ENCODE measurements at regions not wholly inside any gene's neighbourhood (a gene's known extent, or its start where the extent isn't known, plus 50 kb on each side); places are given as distances from the start of the nearest gene placed in this dataset.

DNA sequence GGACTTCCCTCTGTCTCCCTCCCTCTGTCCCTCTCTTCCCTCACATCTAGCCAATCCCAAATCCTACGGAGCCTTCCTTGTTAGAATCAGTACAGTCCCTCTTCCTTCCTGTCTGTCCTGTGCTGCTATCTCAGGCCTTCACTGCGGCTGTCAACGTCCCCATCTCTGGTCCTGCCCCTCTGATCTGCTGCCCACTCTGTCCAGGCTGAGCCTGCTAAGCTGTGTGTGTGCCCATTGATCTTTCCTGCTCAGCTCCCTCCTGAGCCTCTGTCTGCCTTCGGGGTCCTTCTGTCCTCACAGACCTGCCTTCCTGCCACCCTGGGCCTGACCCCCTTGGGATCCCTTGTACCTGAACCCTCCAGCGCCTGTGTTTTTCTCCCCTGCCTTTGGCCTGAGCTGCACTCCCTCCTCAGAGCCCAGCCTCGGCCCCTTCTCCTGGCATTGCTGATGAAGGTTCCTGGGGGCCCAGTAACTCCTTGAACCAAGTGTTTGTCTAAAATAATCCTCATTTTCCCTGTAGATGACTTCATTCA is 182.1 kb upstream of the SHH start:
- H3K27me3 ChIP-seq (ENCODE audit: control insufficient read depth, insufficient read depth, low read length): no peaks in the 10 kb centered on the region
- DNase-seq (ENCODE audit: low read depth in 2 of 2): no peak
- TF ChIP-seq, protein P1, sequence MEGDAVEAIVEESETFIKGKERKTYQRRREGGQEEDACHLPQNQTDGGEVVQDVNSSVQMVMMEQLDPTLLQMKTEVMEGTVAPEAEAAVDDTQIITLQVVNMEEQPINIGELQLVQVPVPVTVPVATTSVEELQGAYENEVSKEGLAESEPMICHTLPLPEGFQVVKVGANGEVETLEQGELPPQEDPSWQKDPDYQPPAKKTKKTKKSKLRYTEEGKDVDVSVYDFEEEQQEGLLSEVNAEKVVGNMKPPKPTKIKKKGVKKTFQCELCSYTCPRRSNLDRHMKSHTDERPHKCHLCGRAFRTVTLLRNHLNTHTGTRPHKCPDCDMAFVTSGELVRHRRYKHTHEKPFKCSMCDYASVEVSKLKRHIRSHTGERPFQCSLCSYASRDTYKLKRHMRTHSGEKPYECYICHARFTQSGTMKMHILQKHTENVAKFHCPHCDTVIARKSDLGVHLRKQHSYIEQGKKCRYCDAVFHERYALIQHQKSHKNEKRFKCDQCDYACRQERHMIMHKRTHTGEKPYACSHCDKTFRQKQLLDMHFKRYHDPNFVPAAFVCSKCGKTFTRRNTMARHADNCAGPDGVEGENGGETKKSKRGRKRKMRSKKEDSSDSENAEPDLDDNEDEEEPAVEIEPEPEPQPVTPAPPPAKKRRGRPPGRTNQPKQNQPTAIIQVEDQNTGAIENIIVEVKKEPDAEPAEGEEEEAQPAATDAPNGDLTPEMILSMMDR (conservative IDR thresholded peaks at IDR 0.05 in 1 of 2, IDR thresholded peaks at IDR 0.05 in 1 of 2; ENCODE audit: low read depth in 1 of 2, low read length in 2 of 2): no peak
- no peak for TF ChIP-seq EZH2 (IDR thresholded peaks at IDR 0.05; ENCODE audit: low read length, missing control alignments)
- no peak overlapping the region for H3K4me2 ChIP-seq (ENCODE audit: extremely low read depth, insufficient read depth, low read length)
- no peak overlapping the region for H3K27ac ChIP-seq (ENCODE audit: insufficient read depth, low read length)
- H3K4me3 ChIP-seq (replicated peaks in 1 of 4; ENCODE audit: control extremely low read depth in 1 of 4, insufficient read depth in 1 of 4, low read depth in 3 of 4, low read length in 4 of 4): no peak overlapping the region
- H2AFZ ChIP-seq (ENCODE audit: low read length): no peak overlapping the region
- no peak overlapping the region for H3K9ac ChIP-seq (ENCODE audit: insufficient read depth, low read length)
- H3K79me2 ChIP-seq (ENCODE audit: control insufficient read depth, insufficient read depth, low read length): no peaks in the 10 kb centered on the region
- no peaks in the 10 kb centered on the region for H4K20me1 ChIP-seq (ENCODE audit: control insufficient read depth, extremely low read depth, insufficient read depth, low read length)
- no peaks in the 10 kb centered on the region for H3K4me1 ChIP-seq (ENCODE audit: control insufficient read depth, extremely low read depth, insufficient read depth, low read length)
- H3K9me3 ChIP-seq (ENCODE audit: control insufficient read depth, insufficient read depth, low read depth, low read length): no peaks in the 10 kb centered on the region
- H3K36me3 ChIP-seq (ENCODE audit: control insufficient read depth, insufficient read depth, low read length): no peaks in the 10 kb centered on the region

DNA sequence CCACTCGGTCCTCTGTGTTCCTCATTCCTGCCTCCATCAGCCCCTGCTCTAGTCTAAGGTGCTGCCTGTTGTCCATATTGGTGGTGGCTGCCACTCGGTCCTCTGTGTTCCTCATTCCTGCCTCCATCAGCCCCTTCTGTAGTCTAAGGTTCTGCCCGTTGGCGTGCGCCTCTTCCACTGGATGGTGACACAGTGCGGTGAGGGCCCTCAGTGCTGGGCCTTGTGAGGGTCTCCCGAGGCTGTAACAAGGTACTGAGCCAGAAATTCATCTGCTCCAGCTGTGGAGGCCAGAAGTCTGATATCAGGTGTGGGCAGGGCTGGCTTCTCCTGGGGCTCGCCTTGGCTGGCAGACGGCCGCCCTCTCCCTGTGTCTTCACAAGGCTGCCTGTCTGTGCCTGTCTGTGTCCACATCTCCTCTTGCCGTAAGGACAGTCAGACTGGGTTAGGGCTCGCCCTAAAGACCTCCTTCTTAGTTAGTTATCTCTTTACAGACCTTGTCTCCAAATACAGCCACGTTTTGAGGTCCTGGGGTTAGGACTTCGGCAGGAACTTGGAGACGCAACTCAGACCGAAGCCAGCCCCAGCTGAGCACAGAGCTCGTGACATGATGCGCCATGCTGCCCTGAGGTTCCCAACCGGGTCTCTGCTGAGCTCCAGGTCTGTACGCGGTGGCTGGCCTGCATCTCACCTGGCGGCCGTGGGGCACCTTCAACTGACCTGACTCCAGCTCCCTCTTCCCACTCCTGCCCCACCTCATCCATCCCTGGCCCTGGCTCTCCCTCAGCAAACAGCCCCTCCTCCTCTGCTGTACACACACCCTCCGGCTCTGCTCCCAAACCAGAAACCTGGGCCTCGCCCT is 181.4 kb upstream of the SHH start:
- H3K9ac ChIP-seq (ENCODE audit: insufficient read depth, low read length): no peak overlapping the region
- H3K27ac ChIP-seq (ENCODE audit: insufficient read depth, low read length): no peak overlapping the region
- H3K4me1 ChIP-seq (ENCODE audit: control insufficient read depth, extremely low read depth, insufficient read depth, low read length): no peaks in the 10 kb centered on the region
- H3K9me3 ChIP-seq (ENCODE audit: control insufficient read depth, insufficient read depth, low read depth, low read length): no peaks in the 10 kb centered on the region
- no peaks in the 10 kb centered on the region for H3K27me3 ChIP-seq (ENCODE audit: control insufficient read depth, insufficient read depth, low read length)
- H3K4me3 ChIP-seq (replicated peaks in 1 of 4; ENCODE audit: control extremely low read depth in 1 of 4, insufficient read depth in 1 of 4, low read depth in 3 of 4, low read length in 4 of 4): no peak overlapping the region
- no peaks in the 10 kb centered on the region for H4K20me1 ChIP-seq (ENCODE audit: control insufficient read depth, extremely low read depth, insufficient read depth, low read length)
- H3K79me2 ChIP-seq (ENCODE audit: control insufficient read depth, insufficient read depth, low read length): no peaks in the 10 kb centered on the region
- H2AFZ ChIP-seq (ENCODE audit: low read length): no peak overlapping the region
- no peak for DNase-seq (ENCODE audit: low read depth in 2 of 2)
- no peak overlapping the region for H3K4me2 ChIP-seq (ENCODE audit: extremely low read depth, insufficient read depth, low read length)
- no peaks in the 10 kb centered on the region for H3K36me3 ChIP-seq (ENCODE audit: control insufficient read depth, insufficient read depth, low read length)
- no peak for TF ChIP-seq EZH2 (IDR thresholded peaks at IDR 0.05; ENCODE audit: low read length, missing control alignments)
- TF ChIP-seq, protein P1 (conservative IDR thresholded peaks at IDR 0.05 in 1 of 2, IDR thresholded peaks at IDR 0.05 in 1 of 2; ENCODE audit: low read depth in 1 of 2, low read length in 2 of 2): no peak

DNA sequence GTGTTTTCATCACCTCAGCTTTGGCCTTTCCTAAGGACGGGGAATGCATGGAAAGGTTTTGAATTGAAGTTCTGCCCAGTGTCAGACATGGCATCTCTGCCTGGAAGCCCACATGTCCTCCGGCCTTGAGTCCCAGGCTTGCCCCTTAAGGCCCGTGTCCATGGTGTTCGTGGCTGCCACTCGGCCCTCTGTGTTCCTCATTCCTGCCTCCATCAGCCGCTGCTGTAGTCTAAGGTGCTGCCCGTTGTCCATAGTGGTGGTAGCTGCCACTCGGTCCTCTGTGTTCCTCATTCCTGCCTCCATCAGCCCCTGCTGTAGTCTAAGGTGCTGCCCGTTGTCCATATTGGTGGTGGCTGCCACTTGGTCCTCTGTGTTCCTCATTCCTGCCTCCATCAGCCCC is 180.7 kb upstream of the SHH start:
- TF ChIP-seq EZH2 (IDR thresholded peaks at IDR 0.05; ENCODE audit: low read length, missing control alignments): no peak
- TF ChIP-seq, protein P1 (conservative IDR thresholded peaks at IDR 0.05 in 1 of 2, IDR thresholded peaks at IDR 0.05 in 1 of 2; ENCODE audit: low read depth in 1 of 2, low read length in 2 of 2): no peak

More for the DNA sequence above, 180.7 kb upstream of the SHH start:
- Histone ChIP-seq H3K4me3 (replicated peaks in 1 of 4; ENCODE audit: control extremely low read depth in 1 of 4, insufficient read depth in 1 of 4, low read depth in 3 of 4, low read length in 4 of 4) (no peak overlapping the region), H3K4me2 (ENCODE audit: extremely low read depth, insufficient read depth, low read length) (no peak overlapping the region), H3K27ac (ENCODE audit: insufficient read depth, low read length) (no peak overlapping the region), H3K4me1 (ENCODE audit: control insufficient read depth, extremely low read depth, insufficient read depth, low read length) (no peaks in the 10 kb centered on the region), H2AFZ (ENCODE audit: low read length) (no peak overlapping the region), H4K20me1 (ENCODE audit: control insufficient read depth, extremely low read depth, insufficient read depth, low read length) (no peaks in the 10 kb centered on the region), H3K9ac (ENCODE audit: insufficient read depth, low read length) (no peak overlapping the region), H3K79me2 (ENCODE audit: control insufficient read depth, insufficient read depth, low read length) (no peaks in the 10 kb centered on the region), H3K9me3 (ENCODE audit: control insufficient read depth, insufficient read depth, low read depth, low read length) (no peaks in the 10 kb centered on the region), H3K36me3 (ENCODE audit: control insufficient read depth, insufficient read depth, low read length) (no peaks in the 10 kb centered on the region), H3K27me3 (ENCODE audit: control insufficient read depth, insufficient read depth, low read length) (no peaks in the 10 kb centered on the region)
- DNase-seq (ENCODE audit: low read depth in 2 of 2): no peak
